Hepatic stellate cell (primary cell): ENCODE measurements at regions not wholly inside any gene's neighbourhood (a gene's known extent, or its start where the extent isn't known, plus 50 kb on each side); places are given as distances from the start of the nearest gene placed in this dataset.

ENCODE experiments used
- DNase-seq: peaks from one replicate; pipeline ENCODE4 v3.0.0; 2011; ENCODE audit warnings: low spot score

- no peak for DNase-seq
These were observed 63.7 kb upstream of the MMADHC start for GRCh38 chr2:149651229-149651628.

- DNase-seq = peak; percentile 8
These were observed 62.4 kb upstream of the MMADHC start for GRCh38 chr2:149650006-149650405.

GRCh38 chr2:149648282-149649030 lies 60.9 kb upstream of the MMADHC start:
- DNase-seq = peak; percentile 51

DNA sequence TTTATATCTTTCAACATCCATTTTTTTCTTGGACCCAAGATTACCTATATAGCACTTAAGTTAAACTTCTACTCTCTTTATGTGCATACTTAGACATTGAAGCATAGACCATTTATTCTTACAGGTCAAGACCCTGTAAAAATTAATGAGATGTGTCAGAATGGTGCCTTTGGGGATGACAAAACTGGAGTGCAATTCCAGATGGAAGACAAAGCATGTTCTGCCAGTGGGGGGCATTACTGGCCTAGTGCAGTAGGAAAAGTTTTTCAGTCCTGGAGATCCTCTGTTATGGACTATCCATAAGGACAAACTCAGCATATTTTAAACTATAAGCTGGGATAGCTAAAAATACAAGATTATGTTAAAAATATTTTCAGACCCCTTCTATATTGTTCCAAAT lies 57.8 kb upstream of the MMADHC start:
- DNase-seq = peak; percentile 11
